GM19438 (cell line): ENCODE measurements at regions not wholly inside any gene's neighbourhood (a gene's known extent, or its start where the extent isn't known, plus 50 kb on each side); places are given as distances from the start of the nearest gene placed in this dataset.

Experiments
- ATAC-seq: cut with Tn5 transposase; IDR thresholded peaks from one replicate; pipeline ENCODE4 v1.9.1; 2021; ENCODE audit warnings: low read depth; ENCODE audit not compliant: unreplicated experiment

DNA sequence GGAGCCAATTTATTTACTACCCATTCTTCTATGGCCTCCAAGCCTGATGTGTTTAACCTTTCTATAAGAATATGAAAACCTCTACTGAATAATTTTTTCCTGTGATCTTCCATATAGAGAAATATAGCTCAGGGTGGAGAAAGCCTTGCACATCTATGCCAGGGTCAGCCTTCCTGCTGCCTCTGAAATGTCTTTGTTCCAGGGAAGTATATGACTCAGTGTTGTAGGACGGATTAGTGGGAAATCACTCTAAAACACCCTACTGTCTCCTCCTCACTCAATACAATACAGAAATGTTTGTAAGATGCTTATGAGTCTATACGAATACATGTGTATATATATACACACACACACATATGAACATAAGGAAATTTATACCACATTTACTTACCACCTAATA lies 1044.9 kb downstream of the BRINP3 start:
- no peak for ATAC-seq

DNA sequence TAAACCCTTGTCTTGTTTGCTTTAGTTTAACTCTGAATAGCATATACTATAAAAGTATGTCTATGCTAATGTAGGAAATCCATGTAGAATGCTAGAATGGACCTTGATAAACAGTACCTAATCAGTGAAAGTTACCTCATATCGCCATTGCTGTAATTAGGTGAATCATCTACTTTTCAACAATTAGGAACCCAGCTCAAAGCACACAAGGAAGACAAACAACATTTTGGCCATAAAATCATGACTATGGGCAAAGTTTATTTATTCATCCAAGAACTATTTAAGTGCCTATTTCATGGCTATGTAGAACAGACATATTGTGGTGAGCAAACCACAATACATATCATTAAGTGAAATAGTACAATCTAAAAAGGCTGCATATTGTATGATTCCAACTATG lies 1043.2 kb downstream of the BRINP3 start:
- no peak for ATAC-seq

DNA sequence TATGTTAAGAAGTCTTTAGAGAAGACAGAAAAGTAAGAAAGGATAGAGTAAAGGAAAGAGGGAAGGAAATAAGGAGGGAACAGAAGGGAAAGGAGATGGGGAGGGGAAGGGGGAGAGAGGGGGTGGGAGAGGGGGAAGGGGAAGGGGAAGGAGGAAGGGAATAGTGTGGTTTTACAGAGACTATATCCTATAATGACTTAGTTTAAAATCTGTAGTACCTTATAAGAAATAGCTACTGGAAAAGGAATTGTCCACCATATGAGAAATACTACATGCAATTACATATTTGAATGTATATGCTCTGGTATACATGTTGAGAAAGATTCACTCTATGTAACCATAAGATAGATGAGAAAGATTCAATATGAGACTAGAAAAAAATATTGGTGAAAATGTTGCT lies 1042.3 kb downstream of the BRINP3 start:
- ATAC-seq, result no peak

DNA sequence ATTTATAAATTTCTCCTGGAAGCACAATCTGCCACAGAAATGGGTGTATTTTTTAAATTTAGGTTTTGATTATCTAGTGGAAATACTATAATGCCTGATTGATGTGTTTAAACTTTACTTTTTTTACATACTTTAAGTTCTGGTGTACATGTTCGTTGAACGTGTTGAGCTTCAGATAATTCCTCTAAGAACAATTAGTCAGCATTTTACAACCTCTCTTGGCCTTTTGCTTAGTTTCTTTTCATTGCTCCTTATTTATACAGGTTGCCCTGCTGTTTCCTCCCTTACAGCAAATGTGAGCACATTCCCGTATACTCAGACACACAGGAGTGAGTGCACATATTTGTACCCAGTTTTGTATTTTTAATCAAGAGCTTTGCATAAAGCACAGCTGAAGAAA lies 1038.9 kb downstream of the BRINP3 start:
- no peak for ATAC-seq

DNA sequence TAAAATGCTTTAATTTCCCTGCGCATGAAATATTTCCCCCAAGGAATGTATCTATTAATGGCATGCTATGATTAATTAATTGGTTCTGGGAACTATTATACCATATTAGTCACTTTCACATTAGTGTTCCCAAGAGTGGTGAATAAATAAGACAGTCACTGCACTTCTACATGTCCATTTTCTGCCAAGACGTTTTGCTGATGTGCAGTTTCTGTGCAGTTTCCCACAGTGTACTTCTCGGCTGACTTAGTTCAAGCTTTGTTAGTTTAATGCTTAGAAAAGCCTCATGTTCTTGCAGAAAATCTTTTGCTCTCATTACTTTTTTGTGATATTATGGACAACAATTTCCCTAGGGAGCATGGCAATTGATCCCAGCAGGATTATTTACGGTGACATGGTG lies 1014.5 kb downstream of the BRINP3 start:
- no peak for ATAC-seq

DNA sequence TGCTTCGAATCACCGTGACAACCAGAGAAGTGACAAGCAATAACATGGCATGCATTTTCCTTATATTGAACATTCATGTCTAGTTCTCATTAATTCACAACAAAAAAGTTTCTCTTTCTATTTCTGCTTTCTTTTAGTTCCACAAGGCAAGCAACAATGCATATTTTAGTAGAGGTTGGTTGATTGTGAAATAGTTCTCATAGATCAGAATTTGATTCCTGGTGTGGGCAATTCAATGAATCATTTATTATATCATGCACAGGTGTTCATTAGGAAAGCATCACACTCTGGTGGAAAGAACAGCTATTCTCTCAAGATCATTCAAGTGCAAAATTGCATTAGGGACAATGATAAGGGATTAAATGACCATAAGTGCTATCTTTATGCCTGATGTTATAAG lies 980.9 kb downstream of the BRINP3 start:
- ATAC-seq, result no peak

DNA sequence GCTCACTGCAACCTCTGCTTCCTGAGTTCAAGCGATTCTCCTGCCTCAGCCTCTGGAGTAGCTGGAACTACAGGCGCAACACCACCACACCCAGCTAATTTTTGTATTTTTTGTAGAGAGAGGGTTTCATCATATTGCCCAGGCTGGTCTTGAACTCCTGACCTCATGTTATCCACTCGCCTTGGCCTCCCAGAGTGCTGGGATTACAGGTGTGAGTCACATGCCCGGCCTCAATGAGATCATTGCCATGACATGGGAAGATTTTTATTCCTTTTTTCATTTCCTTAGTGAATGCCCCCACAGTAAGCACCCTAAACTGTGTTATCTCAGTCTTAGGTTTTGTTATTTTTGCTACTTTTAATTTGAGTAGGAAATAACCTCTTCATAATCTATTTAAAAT lies 977.9 kb downstream of the BRINP3 start:
- no peak for ATAC-seq

DNA sequence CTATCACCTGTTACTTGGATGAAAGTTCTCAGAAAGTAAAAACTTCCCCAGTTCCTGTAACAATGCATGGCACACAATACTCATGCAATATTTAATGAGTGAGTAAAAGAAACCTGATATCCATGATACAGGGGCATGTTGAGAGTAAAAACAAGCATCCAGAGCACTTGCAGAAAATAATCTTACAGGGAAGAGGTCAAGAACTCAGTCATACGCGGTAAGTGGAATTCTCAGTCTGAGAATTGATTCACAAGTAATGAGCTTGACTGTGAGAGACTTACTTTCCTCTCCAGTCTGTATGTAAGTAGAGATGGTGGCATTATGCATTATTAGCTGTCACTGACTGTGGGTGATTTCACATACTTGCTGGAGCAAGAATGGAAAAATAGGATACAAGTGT lies 976.9 kb downstream of the BRINP3 start:
- no peak for ATAC-seq

DNA sequence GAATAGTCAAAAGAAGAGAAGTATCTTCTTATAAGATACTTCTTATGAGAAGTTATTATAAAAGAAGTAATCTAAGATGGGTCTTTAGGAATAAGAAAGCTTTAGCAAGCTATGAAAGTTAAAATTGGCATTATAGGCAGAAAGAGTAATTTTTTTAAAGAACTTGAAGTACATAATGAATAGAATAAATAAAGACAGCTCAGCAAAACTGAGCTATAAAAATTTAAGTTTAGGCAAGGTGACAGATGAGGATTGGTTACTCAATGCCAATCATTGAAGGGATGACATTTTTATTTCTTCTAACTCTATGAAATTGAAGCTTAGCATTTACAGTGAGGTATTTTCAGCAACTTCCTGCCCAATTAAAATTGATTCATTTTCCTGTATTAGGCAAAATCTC lies 966.8 kb downstream of the BRINP3 start:
- no peak for ATAC-seq

DNA sequence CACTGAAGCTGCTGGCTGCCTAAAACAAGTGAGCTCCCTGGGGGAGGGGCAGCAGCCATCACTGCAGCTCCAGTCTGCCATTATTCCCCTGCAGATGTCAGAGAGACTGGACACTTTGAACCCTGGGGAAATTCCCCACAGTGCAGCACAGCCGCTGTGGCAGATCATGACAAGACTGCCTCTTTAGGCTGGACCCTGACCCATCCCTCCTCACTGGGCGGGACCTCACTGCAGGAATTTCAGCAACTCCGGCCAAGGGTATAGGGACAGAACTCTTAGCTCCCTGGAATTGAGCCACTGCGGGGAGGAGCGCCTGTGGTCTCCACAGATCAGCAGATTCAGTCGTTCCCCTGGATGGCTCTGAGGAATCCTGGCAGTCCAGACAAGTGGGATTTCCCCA lies 964.6 kb downstream of the BRINP3 start:
- ATAC-seq, result no peak

DNA sequence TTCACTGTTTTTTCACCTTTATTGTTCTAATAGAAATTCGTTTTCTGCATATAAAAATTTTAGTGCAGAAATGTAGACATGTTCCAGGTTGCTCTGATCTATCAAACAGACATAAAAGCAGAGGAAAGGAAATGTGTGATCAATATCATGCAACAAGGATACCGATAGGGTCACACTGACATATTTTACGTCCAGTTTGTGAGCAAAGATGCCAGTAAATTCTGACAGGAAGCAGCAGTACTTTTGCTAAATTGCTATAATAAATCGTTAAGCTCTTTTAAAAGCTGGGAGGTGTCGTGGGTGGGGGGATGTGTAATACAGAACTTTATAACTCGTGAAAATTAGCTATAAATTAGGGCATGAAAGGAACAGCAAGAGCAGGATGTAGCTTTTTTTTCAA lies 955.2 kb downstream of the BRINP3 start:
- no peak for ATAC-seq

DNA sequence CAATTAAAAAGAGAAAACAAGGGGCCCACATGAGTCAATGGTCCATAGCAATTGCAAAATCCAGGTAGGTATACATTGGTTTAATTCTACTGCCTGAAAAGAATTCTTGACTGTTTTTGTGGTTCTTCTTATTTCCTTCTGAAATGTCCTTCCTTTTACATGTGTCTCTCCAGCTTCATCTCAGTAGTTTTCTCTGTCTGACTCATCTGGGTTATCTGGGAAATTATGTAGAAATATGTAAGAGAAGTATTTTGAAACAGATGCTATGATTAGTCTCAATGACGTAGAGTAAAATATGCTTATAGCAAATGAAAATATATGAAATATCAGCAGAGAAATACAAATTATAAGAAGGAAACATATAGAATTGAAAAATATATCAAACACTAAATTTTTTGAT lies 953.2 kb downstream of the BRINP3 start:
- no peak for ATAC-seq

DNA sequence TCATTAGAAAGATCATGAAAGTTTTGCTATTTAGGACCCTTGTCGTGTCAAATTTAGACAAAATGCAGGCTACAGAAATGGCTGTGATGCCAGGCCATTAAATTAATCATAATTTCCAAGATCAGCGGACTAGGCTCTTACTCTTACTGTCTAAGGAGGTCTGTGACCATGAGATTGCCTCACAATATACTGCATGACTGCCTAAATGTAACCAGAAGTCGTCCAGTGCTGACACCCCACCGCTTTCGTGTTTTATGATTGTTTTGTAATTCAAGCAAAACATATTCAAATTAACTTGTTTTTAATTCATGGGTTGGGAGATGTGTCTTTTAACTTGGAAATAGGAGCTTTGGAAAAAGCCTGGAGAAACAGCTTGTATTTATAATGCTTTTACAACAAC lies 947.5 kb downstream of the BRINP3 start:
- no peak for ATAC-seq

DNA sequence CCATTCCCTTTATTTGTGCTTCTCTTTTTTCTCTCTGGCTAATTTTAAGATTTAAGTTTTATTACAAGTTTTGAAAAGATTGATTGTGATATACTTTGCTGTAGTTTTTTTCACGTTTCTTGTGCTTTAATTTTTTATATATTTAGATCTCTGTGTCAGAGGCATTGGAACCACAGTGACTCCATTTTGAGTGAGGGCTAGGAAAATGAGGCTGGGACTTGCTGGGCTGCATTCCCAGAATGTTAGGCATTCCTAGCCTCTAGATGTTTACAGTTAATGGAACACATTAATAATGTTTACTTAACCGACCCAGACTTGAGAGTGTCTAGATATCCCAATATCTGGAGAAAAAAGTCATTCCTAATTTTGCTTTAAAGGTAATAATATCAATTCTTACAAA lies 939.4 kb downstream of the BRINP3 start:
- no peak for ATAC-seq

DNA sequence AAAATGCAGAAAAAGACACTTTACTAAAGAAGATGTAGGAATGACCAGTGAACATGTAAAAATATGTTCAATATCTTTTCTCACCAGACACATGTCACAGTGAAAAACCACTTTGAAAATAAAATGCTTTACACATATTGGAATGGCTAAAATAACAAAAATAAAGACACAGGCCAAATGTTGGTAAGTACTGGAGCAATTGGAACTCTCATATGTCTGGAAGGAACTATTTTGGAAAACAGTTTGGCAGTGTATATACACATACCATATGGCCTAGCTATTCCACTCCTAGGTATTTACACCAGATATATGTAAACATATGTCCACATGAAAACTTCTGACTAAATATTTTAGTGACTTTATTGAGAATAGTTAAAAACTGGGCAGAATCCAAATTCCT lies 927.2 kb downstream of the BRINP3 start:
- ATAC-seq, result no peak

DNA sequence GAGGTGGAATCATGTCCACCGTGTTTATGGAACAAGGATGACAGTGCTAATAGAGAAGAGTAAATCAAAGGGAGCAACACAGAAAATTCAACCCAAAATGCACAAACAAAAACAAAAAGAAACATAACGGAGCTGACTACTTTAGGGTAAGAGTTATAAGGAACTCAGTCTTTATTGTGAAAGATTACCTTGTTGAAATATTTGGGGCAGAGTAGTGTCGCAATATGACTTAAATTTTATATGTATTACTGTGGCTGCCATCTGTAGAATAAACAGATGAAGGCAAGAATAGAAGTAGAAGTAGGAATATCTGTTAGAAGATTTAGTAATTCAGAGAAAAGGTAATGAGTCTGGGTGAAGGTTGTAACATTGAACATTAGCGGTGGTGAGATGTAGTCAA lies 913.9 kb downstream of the BRINP3 start:
- no peak for ATAC-seq

DNA sequence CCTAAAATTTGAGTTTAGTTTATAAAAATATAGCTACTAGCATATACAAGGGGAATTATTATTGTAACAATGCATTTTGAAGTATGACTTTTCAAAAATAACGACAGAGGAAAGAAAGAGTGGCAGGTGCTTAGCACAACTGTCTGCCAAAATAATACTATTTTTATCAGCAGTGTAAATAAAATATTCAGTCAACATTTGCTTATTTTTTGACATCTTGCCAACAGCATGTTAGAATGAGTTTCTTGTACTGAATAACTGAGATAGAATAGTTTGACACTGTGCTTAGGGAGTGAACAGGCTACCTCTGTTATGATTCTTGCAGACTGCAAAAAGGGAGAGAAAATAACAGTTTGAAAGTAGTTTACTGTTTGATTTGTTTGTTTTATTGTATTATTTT lies 909.8 kb downstream of the BRINP3 start:
- no peak for ATAC-seq

DNA sequence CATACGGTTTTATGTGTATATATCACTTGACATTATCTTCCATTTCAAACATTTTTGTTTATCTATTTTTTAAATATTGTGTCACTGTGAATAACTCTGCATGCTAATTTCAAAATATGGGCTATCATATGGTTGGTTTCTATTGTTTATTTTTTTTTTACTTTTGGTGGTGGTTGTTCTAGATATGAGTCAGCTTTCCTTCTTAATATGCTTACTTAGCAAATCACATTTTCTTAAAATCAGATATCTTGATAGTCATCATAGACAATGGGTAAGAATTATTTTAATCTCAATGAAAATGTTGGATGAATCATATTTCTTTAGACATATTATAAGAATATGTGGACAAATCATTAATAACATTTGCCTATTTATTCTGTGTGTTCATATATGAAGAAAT lies 881.5 kb downstream of the BRINP3 start:
- ATAC-seq, result no peak

DNA sequence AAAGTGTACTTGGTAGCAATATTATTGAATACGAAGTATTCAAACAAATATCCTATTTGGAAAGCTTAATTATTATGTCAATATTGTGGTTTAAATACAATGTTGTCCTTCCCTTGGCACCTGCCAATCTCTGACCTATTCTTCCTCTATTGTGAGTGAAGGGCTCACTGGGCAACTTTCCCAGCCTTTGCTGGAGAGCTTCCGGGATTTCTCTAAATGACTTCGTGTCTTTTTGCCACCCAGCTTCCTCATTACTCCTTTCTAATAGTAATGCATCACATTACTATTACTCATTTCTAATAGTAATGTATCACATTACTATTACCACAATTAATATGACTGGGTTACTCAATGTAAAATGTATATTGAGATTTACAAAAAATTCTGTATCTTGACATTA lies 880.6 kb downstream of the BRINP3 start:
- ATAC-seq, result no peak

DNA sequence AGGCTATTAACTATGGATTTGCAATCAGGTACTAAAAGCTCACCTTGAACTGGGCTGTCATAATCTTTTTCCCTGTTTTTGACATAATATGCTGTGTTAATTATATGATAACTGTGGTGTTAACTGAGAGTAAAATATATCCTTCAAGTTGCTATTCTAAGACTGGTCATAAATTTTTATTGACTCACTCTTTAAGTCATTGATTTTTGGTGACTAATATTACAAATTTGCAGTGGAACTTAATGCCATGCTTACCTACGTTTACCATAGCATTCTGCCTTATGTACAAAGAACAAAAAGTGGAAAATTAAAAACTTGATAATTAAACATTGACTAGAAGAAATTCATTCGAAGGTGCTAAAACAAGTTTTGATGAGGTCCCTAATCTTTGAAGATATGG lies 872.4 kb downstream of the BRINP3 start:
- ATAC-seq, result no peak

DNA sequence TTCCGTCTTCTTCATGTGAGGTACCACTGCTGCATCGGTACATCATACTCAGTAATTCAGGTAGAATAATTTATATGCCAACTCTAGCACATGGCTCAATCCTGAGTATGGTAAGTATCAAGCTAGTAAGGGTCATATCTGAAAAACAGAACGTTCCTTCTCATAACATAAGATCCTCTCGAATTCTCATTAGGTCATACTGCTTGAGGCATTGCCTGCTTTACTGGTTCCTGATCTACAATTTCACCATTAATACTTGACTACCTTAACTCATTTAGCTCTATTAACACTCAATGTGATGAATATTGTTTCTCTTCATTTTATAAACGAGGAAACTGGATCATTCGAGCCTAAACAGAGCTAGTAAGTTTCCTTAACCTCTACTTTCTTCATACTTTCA lies 871.6 kb downstream of the BRINP3 start:
- ATAC-seq, result no peak

DNA sequence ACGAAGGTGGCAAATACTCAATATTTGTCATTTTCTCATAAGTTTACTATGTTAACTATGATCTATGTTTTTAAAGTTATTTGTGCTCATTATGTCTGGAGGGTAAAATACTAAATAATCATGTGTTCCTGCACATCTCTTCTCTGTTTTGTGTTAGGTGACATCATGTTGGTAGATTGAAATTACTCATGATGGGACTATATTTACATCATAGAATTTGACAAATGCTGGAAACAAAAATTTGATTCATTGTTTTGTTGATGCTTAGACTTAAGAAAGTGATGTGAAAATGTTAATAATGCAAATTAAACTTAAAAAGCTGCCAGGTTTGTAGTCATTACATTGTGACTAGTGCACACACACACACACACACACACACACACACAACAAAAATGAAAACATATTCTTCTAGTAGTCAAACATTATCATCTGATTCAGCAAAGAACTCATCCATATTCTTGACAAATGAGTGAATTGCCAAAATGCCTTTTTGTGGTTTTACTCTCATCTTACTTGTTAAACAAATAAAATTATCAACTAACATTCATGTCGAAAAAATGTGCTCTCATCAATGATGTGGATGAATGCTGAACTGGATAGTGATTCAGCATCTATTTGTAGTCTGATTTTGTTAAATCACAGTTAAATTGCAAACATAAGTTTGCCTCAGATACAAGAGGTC lies 870.7 kb downstream of the BRINP3 start:
- ATAC-seq, result no peak

DNA sequence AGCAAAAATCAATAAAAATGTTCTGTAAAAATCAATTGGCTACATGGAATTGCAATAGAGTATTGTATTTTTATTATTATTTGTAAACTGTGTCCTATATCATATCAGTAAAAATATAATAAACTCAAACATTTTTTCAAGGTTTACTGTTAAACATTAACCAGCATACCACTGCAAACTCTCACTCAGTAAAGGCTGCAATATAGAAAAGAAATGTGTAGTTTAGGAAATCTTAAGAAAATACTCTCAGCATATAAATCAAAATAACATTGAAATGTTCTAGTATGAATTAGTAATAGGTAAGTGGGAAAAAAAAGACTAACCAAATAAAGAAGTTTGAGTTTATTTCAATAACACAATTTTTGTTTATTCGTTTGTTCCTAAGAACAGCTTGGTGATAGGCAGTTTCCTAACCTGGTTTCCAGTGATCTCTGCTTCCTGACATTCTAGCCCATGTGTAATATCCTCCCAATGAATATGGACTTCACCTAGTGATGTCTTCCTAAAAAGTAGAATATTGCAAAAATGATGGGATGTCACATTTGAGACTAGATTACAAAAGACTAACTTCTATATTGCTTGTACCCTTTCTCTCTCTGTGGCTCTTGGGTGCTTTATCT lies 870.1 kb downstream of the BRINP3 start:
- ATAC-seq, result no peak
